Jurkat, Clone E6-1 (cell line): ENCODE measurements at regions not wholly inside any gene's neighbourhood (a gene's known extent, or its start where the extent isn't known, plus 50 kb on each side); places are given as distances from the start of the nearest gene placed in this dataset.
"Not testable (repeated sequence)": the region's sequence is repeated elsewhere in the genome, so short reads cannot be mapped to it uniquely, and the experiment has no call there.

Experiments used
- DNase-seq: peaks from one replicate; pipeline ENCODE4 v3.0.0-alpha.2; 2011; ENCODE audit warnings: low read depth, low spot score
- H3K4me3 ChIP-seq: 2 replicates; pipeline ENCODE4 v1.5.1; 2011; ENCODE audit warnings: mild to moderate bottlenecking, low read length, control low read depth, moderate library complexity

DNA sequence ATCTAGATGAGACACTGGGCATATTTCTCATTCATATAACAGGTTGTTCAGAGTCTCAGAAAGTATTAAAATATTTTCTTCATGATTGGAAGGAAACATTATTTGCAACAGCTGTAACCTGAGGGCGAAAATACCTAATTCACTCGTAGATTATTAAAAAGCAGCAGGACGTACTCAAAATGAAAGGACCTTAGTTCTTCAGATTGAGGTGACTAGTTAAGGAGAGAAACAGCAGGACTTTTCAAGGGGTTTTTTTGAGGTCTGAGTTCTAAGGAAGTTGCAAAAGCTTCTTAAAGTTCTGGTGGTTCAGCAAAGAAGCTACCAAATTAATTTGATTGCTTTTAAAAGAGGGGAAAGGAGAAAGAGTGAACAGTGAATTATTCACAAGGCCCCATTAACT is 174.9 kb downstream of the TMEM161B start:
- DNase-seq: no peak
- no peak overlapping the region for H3K4me3 ChIP-seq

GRCh38 chr5:88092958-88093605 is 175.6 kb downstream of the TMEM161B start:
- no peak for DNase-seq
- H3K4me3 ChIP-seq: no peak overlapping the region

DNA sequence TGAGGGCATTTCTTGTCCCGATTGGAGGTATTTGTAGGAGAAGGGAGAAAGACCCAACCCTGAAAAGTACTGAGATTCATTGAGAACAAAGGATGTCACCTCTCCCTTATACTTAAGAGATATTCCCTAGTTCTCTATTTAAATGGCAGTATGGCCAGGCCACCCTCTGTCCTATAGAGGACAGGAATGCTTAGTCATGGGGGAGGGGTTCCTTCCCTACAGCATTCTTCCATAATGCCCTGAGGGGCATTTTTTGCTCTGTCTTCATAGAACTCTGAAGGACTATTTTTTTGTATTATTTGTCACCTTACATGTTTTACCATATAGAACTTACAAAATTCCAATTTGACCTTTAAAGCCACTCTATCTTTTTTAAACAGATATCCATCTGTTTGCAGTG is 176.3 kb downstream of the TMEM161B start:
- no peak overlapping the region for H3K4me3 ChIP-seq
- no peak for DNase-seq

- DNase-seq: no peak
Measured at GRCh38 chr5:88090506-88090905, 178.1 kb downstream of the TMEM161B start.

DNA sequence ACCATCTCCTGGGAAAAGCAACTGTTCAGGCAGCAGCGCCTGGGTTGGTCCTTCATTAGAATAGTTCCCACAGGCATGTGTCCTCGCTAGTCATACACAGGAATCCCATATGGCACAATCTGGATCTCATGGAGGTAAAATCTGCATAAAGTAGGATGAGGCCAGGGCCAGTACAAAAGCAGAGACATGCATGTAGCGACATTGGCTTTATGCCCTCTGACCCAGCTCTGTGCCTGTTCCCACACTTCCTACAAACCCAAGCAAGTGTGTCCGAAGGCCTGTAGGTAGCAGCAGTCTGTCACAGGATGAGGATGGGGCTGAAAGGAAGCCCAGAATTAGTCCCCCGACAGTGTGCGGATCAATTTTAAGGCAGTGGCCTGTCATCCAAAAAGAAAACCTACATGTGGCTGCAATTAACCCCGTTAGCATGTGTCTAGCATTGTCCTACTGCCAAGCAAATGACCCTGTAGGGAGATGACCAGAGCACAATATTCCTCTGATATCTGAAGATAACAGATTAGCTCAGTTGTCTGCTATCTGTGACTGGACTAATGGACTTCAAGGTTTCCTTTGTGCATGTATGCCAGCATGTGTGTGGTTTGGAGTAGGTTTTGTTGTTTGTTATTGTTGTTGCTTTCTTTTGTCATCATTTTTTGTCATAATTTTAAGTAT is 178.8 kb downstream of the TMEM161B start:
- no peak for DNase-seq
- H3K4me3 ChIP-seq: no peak overlapping the region

More at GRCh38 chr5:88090506-88090905, 178.1 kb downstream of the TMEM161B start:
- H3K4me3 ChIP-seq: no peak overlapping the region

- H3K4me3 ChIP-seq: no peak overlapping the region
- DNase-seq: no peak
Measured at GRCh38 chr5:88085462-88085861, 183.2 kb downstream of the TMEM161B start.

GRCh38 chr5:88081877-88082276 is 186.8 kb downstream of the TMEM161B start:
- no peak overlapping the region for H3K4me3 ChIP-seq
- no peak for DNase-seq

- no peak for DNase-seq
- H3K4me3 ChIP-seq: no peak overlapping the region
Measured at GRCh38 chr5:88063813-88064212, 204.8 kb downstream of the TMEM161B start.

GRCh38 chr5:88060194-88060593 is 208.5 kb downstream of the TMEM161B start:
- no peak for DNase-seq
- no peak overlapping the region for H3K4me3 ChIP-seq

GRCh38 chr5:88058625-88059024 is 210.0 kb downstream of the TMEM161B start:
- no peak for DNase-seq
- no peak overlapping the region for H3K4me3 ChIP-seq

- H3K4me3 ChIP-seq, DNase-seq: not testable (repeated sequence)
Measured at GRCh38 chr5:88052468-88052867, 216.2 kb downstream of the TMEM161B start.

DNA sequence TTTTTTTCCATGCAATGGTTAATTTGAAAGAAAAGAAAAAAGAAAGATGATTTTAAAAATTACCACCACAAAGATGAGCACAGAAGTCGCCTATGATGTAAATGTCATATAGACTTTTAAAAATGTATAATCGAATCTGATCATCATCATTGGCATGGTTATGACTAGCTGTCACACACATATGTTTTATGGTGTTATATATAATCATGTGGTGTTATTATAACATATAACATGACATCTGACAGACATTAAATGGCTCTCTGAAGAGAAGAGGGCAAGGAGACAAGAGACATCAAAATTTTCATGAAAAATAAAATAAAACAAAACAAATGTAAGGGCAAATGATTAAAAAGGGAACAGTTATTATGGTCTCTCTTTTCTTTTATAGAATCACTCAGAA is 217.5 kb downstream of the TMEM161B start:
- DNase-seq: no peak
- no peak overlapping the region for H3K4me3 ChIP-seq

DNA sequence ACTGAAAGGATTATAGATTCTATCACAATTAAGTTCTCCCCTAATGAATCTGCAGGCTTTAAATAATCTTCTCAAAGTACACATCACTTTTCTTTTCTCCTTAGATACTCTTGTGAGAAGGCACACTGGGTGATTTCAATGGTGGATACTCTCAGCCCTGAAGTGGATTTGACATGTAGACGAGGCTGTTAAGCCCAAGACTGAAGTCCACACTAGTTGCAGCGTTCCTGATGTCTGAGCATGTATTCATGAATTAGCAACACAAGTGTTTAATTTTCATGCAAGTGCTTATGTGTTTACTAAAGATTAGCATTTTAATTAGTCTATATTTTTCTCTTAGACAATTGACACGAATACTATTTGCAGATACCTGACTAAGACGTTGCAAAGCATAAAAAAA is 218.9 kb downstream of the TMEM161B start:
- no peak overlapping the region for H3K4me3 ChIP-seq
- DNase-seq: no peak

DNA sequence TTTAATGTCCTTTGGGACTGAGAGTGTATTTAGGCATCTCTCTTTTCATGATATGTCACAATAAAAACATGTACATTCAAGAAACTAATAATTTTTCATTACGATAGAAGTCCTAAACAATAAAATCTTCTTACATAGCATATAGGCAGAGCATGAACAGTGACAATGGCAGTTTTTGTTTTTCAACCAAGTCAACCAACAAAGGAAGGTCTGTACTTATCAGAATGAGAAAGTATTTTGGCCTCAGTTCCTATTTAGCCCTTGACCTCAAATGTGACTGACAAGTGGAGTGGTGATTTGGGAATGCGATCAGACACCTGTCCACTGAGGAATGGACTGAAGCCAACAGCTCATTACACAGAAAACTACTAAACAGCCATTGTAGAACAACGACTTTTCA is 219.5 kb downstream of the TMEM161B start:
- no peak for DNase-seq
- H3K4me3 ChIP-seq: no peak overlapping the region

DNA sequence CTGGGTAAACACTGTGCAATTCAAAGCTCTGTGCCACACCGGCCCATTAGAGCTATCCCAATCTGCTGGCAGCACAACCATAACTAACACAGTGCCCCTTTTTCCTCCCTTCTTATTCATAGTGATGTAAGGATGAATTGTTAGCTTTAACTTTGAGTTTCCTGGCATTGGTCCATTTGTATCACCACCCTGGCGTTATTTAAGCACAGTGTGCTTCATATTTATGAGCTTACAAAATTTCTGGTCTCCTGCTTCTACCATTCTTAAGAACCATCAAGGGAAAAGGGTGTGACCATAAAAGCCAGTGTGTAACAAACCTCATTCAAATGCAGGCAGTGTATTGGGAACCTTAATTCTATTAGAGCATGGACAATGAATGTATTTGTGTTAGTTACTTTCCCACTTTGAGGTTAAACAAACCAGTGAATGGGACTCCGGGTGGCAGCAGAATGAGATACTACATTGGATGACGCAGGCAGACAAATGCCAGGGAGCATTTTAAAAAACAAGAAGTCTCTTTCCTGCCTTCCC is 222.6 kb downstream of the TMEM161B start:
- no peak for DNase-seq
- no peak overlapping the region for H3K4me3 ChIP-seq

DNA sequence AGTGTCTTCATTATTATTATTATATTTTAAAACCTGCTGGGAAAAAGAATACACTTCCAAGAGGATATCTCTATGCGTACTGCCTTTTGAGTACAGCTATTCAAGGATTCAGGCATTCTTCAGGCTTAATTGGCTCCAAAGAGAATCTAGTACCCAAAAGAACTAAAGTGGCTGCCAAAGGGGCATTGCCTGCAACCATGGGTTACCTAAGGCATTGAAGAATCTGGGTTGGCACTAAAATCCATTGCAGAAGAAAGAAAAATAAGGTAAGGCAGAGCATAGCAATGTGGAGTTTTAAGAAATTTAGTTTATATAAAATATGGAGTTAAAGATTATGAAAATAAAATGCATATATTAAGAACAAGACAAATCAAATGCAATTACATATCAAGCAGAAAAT is 223.5 kb downstream of the TMEM161B start:
- no peak for DNase-seq
- H3K4me3 ChIP-seq: no peak overlapping the region

DNA sequence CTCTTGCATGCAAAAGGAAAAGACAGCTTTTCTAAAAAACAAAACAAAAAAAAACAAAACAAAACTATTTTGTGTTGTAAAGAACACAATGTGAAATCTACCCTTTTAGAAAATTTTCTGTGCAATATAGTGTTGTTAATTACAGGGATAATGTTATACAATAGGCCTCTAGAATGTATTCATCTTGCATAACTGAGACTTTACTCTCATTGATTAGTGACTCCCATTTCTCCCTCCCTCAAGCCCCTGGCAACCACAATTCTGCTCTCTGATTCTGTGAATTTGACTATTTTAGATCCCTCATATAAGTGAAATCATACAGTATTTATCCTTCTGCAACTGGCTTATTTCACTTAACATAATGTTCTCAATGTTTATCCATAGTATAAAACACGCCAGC is 234.1 kb downstream of the TMEM161B start:
- DNase-seq: no peak
- no peak overlapping the region for H3K4me3 ChIP-seq

DNA sequence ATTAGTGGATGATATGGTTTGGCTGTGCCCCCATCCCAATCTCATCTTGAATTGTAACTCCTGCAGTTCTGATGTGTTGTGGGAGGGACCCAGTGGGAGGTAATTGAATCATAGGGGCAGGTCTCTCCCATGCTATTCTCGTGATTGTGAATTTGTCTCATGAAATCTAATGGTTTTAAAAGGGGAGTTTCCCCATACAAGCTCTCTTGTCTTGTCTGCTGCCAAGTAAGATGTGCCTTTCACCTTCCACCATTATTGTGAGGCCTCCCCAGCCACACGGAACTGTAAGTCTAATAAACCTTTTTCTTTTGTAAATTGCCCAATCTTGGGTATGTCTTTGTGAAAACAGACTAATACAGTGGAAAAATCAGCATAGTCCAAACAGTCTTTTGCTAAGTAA is 235.5 kb downstream of the TMEM161B start:
- no peak for DNase-seq
- H3K4me3 ChIP-seq: no peak overlapping the region

DNA sequence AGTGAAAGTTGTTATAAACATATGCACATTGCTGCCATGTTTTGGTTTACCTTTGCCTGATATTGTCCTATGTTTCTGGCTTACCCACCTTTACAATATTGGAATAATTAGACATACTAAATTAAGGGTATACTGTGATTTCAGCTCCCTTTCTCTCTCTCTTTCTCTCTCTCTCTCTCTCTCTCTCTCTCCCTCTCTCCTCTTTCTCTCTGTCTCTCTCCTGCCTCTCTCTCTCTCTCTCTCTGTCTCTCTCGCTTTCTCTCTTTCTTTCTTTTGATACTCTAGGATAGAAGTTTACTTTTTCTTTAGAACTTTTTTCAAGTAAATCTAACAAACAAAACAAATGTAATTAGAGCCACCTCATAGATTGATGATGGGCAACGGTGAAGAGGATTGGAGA is 239.6 kb downstream of the TMEM161B start:
- no peak for DNase-seq
- no peak overlapping the region for H3K4me3 ChIP-seq

- H3K4me3 ChIP-seq: no peak overlapping the region
- no peak for DNase-seq
Measured at GRCh38 chr5:88021141-88021540, 247.5 kb downstream of the TMEM161B start.

DNA sequence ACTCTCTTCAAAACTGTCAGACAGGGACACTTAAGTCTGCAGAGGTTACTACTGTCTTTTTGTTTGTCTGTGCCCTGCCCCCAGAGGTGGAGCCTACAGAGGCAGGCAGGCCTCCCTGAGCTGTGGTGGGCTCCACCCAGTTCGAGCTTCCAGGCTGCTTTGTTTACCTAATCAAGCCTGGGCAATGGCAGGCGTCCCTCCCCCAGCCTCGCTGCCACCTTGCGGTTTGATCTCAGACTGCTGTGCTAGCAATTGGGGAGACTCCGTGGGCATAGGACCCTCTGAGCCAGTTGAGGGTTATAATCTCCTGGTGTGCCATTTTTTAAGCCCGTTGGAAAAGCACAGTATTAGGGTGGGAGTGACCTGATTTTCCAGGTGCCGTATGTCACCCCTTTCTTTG is 253.7 kb downstream of the TMEM161B start:
- DNase-seq, H3K4me3 ChIP-seq: not testable (repeated sequence)
